ENCODE measurements at regions not wholly inside any gene's neighbourhood (a gene's known extent, or its start where the extent isn't known, plus 50 kb on each side); places are given as distances from the start of the nearest gene placed in this dataset.
"Not testable (repeated sequence)": the region's sequence is repeated elsewhere in the genome, so short reads cannot be mapped to it uniquely, and the experiment has no call there.

GRCh38 chr3:195992956-195993595 lies 84.7 kb upstream of the TNK2 start:
- not testable (repeated sequence) for TF ChIP-seq POLR2A (IDR thresholded peaks at IDR 0.05; ENCODE audit: low read length); GATA1 (IDR thresholded peaks at IDR 0.05; ENCODE audit: low read depth, low read length)

All from erythroblast (primary cell).